ENCODE measurements at regions not wholly inside any gene's neighbourhood (a gene's known extent, or its start where the extent isn't known, plus 50 kb on each side); places are given as distances from the start of the nearest gene placed in this dataset.
"Not testable (repeated sequence)": the region's sequence is repeated elsewhere in the genome, so short reads cannot be mapped to it uniquely, and the experiment has no call there.

DNA sequence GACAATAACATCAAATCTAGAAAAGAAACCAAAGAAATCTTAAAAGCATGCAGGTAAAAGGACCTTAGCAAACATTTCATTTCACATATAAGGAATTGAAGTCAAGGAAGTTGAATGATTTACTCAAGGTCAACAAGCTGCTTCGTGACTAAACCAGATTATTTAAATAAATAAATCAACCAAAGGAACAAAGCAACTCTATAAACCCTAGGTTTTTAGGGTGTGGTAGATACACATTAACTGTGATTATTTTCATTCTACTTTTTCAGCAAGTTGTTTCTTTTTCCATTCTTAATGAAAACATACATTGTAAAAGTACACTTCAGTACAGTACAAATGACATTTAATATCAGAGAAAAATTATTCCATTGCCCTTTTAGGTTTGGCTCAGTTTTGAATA, 382.0 kb upstream of the STEAP1 start:
- DNase-seq (ENCODE audit: low read depth), result no peak

DNA sequence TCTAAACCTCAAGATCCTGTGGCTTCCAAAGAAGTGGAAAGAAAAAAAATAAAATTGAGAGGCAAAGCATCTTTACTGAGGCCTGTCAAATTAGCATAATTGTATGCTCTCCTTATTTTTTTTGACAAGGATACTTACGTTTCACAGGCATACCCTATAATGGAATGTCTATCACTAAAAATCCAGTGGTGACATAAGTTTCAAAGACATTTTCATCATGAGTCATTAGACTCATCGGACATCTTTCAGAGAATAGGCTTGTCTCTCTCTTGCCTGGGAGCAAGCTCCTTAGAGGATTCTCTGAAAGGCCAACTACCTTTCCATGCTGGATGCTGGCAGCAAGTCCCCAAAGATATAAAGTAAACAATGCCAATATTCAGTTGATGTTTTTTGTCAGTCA, 380.7 kb upstream of the STEAP1 start:
- no peak for DNase-seq (ENCODE audit: low read depth)

DNA sequence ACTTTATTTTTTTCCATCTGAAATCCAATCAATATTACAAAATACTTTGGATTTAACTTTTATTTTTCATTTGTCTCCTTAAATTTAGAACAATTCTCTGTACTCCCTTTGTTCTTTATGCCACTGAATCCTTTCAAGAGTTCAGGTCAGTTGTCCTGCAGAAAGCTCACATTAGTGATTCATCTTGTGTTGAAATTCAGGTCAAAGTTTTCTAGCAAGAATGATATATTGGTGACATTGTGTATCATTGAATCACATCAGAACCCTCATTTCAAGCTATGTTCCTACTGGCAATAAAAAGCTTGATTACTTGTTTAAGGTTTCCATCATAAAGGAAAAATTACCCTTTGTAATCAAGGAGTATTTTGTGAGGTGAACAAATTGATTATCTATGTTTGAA, 378.8 kb upstream of the STEAP1 start:
- DNase-seq (ENCODE audit: low read depth), result no peak

DNA sequence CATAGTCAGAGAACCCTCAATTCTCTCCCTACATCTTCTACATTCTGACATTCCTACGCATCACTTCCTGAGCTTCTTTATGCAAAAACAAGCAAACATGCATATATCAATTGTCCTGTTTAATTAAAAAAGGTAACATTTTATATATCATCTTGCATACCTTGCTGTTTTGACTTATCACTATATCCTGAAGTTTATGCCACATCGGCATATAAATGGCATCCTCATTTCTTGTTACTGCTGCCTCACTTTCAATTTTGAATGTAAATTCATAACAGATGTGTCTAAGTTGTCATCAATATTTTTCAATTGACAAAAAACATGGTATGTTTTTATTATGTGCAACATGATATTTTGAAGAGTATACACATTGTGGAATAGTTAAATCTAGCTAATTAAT, 377.3 kb upstream of the STEAP1 start:
- DNase-seq (ENCODE audit: low read depth), result no peak

GRCh38 chr7:89777499-89777898, 376.8 kb upstream of the STEAP1 start:
- no peak for DNase-seq (ENCODE audit: low read depth)

DNA sequence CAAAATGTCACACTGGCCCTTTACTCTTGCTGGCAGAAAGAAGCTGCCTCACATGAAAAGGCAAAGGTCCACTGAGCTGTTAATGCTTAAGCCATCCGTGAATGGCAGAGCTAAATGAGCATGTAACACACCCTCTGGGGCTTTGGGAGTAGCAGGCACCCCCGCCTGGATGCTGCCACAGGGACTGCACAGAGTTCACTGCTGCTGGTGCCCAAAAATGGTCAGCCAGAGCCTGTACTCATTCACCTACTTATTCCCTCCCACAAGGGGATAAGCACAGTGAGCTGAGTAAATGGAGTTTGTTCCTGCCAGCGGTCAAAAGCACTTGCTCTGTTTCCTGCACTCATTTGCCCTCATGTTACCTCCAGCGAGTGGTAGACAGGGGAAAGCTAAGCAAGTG, 374.0 kb upstream of the STEAP1 start:
- DNase-seq (ENCODE audit: low read depth), result no peak

GRCh38 chr7:89796481-89796880, 357.8 kb upstream of the STEAP1 start:
- DNase-seq (ENCODE audit: low read depth), result no peak

GRCh38 chr7:89797965-89798598, 356.2 kb upstream of the STEAP1 start:
- no peak for DNase-seq (ENCODE audit: low read depth)

DNA sequence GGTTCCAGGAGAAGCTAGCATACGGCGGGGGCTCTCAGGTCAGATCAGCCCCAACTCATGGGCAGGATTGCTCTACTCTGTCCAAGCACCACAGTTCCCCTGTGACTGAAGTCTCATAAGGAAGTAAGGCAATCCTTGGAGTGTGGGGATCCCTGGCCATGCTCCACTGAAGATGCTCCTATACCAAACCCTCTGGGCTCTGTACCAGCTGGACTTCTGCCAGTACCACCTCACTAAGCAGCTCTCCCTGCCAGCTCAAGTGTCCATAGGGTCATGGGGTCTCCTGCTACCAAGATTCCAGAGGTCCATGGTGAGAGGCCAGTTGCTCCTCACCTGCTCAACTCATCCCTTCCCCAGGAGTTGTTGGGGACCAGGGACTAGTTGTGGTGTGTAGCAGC, 355.7 kb upstream of the STEAP1 start:
- DNase-seq (ENCODE audit: low read depth), result no peak

DNA sequence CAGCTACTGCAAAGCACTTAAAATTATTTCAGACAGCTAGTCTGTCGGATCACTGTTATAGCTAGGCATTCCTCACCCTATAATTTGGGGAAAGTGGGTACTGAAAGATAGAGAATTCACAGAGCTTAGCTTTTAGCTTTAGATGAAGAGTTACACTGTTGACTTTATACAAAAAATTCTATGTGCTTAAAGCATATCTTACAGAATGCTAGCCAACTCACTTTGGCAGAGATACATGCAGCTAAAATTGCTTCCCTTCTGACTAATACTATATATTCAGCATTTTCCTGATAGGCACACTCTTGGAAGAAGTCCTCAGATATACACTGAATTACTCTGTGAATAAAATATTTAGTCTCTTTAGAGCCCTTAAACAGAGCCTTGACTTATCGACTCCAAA, 353.5 kb upstream of the STEAP1 start:
- no peak for DNase-seq (ENCODE audit: low read depth)

- no peak for DNase-seq (ENCODE audit: low read depth)
Measured at GRCh38 chr7:89809291-89809690, 345.0 kb upstream of the STEAP1 start.

DNA sequence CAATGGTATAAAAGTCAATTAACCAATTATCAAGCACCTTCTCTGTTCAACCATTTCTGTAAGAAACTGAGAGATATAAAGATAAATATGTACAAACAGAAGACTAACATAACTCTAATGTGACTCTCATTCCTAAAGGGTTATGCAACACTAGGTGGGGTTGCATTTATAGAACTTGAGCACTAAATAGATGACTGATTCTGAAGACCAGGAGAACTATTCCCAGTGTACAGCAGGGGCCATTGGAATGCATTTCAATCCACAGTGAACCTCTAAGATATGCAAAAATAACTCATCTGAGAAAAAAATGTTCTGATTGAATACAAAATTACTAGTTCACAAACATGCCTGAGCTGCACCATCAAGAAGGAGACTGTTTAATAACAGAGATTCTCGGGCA, 341.2 kb upstream of the STEAP1 start:
- no peak for DNase-seq (ENCODE audit: low read depth)

- no peak for DNase-seq (ENCODE audit: low read depth)
Measured at GRCh38 chr7:89826121-89826520, 328.1 kb upstream of the STEAP1 start.

GRCh38 chr7:89826557-89826956, 327.7 kb upstream of the STEAP1 start:
- no peak for DNase-seq (ENCODE audit: low read depth)

DNA sequence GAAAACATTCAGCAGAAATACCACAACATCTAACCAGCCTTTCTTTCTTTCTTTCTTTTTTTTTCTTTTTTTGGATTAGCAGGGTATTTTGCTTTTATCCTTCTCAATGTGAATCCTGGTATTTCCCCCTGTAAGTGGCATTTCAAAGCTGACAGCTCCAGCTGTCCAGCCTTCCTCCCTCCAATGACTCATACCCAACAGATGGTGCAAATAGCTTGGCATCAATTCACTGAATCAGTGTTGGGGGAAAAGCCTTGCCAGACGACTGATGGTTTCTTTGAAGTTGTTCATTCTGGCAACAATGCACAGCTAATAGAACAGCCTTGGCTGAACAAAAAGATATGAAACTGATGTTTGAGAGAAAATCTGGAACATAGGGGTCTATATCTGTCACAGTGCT, 316.8 kb upstream of the STEAP1 start:
- no peak for DNase-seq (ENCODE audit: low read depth)

- no peak for DNase-seq (ENCODE audit: low read depth)
Measured at GRCh38 chr7:89839329-89839728, 314.9 kb upstream of the STEAP1 start.

- DNase-seq (ENCODE audit: low read depth), result no peak
Measured at GRCh38 chr7:89845952-89846351, 308.3 kb upstream of the STEAP1 start.

GRCh38 chr7:89849052-89849451, 305.2 kb upstream of the STEAP1 start:
- no peak for DNase-seq (ENCODE audit: low read depth)

- DNase-seq (ENCODE audit: low read depth), result not testable (repeated sequence)
Measured at GRCh38 chr7:89857053-89857452, 297.2 kb upstream of the STEAP1 start.

DNA sequence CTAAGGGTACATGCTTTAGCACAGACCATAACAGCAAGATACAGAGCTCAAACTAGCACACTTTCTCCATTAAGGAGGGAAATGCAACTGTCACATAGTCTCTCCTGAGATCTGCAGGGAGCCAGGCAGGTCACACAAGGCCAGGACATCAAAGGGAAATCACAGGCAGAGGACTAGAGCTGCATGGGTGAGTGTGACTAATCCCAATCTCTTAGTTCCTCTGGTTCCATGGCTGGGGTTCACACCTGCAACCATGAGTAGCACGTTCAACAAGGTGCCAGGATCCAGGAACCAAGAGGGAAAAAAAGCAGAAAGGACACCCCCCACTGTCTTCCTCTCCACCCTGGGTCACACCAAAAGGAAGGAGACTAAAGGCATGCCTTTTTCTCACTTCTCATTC, 296.5 kb upstream of the STEAP1 start:
- no peak for DNase-seq (ENCODE audit: low read depth)

GRCh38 chr7:89887489-89887888, 266.8 kb upstream of the STEAP1 start:
- no peak for DNase-seq (ENCODE audit: low read depth)

DNA sequence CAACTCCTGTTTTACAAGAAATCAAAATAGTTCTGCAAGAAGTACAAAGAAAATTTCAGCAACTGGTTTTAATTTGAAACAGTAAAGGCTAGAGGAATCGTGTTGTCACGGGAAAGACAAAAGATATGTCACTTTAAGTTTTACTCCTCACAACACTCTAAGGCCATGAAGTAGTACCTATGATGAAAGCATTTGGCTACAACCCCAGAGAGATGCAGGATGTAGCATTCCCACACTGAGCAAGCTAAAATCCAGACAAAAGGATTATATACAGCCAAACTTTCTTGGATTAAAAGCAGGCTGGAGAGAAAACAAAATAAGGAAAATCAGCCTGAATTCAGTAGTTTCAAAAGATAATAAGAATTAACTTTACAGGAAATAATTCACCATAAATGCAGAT, 245.5 kb upstream of the STEAP1 start:
- DNase-seq (ENCODE audit: low read depth), result no peak

DNA sequence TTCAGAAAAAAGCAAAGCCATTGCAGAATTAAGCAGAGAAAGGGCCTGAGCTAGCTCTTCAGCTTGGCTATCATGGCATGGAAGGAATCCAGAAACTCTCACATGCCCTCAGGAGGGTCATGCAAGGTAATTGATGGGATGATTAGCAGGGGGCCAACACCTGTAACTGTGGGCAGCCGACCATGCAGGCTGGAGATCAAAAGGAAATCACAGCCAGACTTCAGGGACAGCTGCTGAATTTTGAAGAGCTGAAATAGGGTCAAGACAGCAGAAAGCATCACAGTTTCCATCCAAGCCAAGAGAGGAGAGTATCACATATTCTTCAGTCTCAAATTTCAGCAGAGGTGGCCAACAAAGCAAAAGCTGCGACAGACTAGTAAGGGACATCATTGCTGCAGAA, 239.6 kb upstream of the STEAP1 start:
- DNase-seq (ENCODE audit: low read depth), result no peak

GRCh38 chr7:89926194-89926593, 228.1 kb upstream of the STEAP1 start:
- DNase-seq (ENCODE audit: low read depth), result no peak

GRCh38 chr7:89926701-89927100, 227.6 kb upstream of the STEAP1 start:
- DNase-seq (ENCODE audit: low read depth), result no peak

Data from amniotic epithelial cell (primary cell).